GM12892 (cell line): ENCODE measurements at regions not wholly inside any gene's neighbourhood (a gene's known extent, or its start where the extent isn't known, plus 50 kb on each side); places are given as distances from the start of the nearest gene placed in this dataset.

Source experiments
- POLR2A ChIP-seq: IDR thresholded peaks from 2 replicates; pipeline ENCODE4 v1.6.1; 2011; ENCODE audit warnings: low read depth, low read length, control low read depth
- POLR2AphosphoS5 ChIP-seq: IDR thresholded peaks from 2 replicates; pipeline ENCODE4 v1.6.1; 2011; ENCODE audit warnings: low read depth, low read length, control low read depth
- TAF1 ChIP-seq: IDR thresholded peaks from 2 replicates; pipeline ENCODE4 v1.6.1; 2011; ENCODE audit warnings: low read depth, mild to moderate bottlenecking, control low read depth, low read length, borderline replicate concordance

- no peak for TF ChIP-seq POLR2A
- TF ChIP-seq TAF1 = no peak
- TF ChIP-seq POLR2AphosphoS5 = no peak
These were observed 362.4 kb downstream of the KCNJ3 start for GRCh38 chr2:155060896-155061295.
